ENCODE measurements at regions not wholly inside any gene's neighbourhood (a gene's known extent, or its start where the extent isn't known, plus 50 kb on each side); places are given as distances from the start of the nearest gene placed in this dataset.

DNA sequence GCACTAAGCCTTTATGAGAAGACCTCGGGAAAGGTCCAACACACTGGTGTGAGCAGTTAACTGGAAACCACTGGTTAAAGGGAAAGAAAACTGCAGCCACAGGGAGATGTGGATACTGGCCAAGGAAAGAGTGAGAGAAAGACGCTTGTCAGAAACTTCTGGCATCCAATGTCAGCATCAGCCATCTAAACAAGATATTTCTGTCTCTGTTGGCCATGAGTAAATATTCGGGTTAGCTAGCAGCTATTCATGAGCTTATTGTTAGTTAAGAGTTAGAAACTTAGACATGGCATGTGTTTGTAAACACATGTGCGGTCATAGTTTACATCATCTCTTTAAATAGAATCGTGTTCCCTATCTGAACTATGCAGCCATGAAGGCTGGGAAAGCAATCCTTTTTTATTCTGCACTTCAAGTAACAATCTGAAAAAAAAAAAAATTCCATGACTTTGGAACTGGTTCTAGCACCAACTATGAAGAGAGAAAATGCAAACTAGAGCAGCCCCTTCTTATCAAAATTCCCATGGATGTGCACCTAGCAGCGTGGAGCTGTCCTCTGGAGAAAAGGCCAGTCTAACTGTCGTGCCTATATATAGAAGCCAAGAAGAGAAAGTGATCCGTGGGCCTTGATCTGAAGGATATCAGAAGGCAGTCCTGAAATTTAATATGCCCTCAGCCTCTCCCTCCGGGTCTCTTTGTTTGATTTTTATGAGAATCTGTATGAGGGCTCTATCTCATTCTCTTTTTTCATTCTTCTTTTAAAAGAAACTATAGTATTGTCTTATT lies 84.0 kb upstream of the RFX8 start:
- TF ChIP-seq CTCF (IDR thresholded peaks at IDR 0.05; ENCODE audit: insufficient read depth, low read length, poor library complexity, severe bottlenecking) = no peak
- DNase-seq (ENCODE audit: low read depth) = no peak
- H3K4me3 ChIP-seq (ENCODE audit: low read depth, low read length) = no peak overlapping the region
- no peaks in the 10 kb centered on the region for H3K27me3 ChIP-seq (ENCODE audit: control insufficient read depth, insufficient read depth, low read length)
- no peaks in the 10 kb centered on the region for H3K36me3 ChIP-seq (ENCODE audit: control insufficient read depth, insufficient read depth, low read length)

- no peak for TF ChIP-seq CTCF (IDR thresholded peaks at IDR 0.05; ENCODE audit: insufficient read depth, low read length, poor library complexity, severe bottlenecking)
- H3K4me3 ChIP-seq (ENCODE audit: low read depth, low read length) = no peak overlapping the region
- no peaks in the 10 kb centered on the region for H3K36me3 ChIP-seq (ENCODE audit: control insufficient read depth, insufficient read depth, low read length)
- DNase-seq (ENCODE audit: low read depth) = no peak
- no peaks in the 10 kb centered on the region for H3K27me3 ChIP-seq (ENCODE audit: control insufficient read depth, insufficient read depth, low read length)
These were observed 81.1 kb upstream of the RFX8 start for GRCh38 chr2:101556033-101556459.

DNA sequence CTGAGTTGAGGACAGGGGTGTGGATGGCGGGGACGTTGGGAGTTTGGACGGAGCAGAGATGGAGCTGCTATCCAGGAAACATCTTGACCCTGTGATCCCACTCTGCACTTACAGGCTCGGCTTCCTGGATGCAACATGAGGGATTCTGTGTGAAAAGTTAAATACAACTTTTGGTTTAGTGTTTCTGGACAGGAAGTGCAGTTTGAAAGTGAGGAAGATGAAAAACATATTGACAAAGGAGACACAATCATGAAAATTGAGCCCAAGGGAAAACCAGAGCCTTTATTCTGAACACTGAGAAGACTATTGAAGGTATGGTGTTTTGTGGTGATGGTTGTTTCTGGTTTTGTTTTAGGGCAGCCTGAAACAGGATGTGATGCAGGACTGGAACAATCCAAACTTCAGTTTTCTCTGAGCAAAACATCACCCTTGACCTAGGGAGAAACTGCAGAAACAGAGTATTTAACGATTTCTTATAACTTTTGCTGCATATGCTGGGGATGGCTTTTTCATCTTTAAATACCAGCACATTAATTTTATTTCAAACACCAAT lies 76.5 kb upstream of the RFX8 start:
- no peak for DNase-seq (ENCODE audit: low read depth)
- no peaks in the 10 kb centered on the region for H3K27me3 ChIP-seq (ENCODE audit: control insufficient read depth, insufficient read depth, low read length)
- H3K4me3 ChIP-seq (ENCODE audit: low read depth, low read length) = no peak overlapping the region
- no peaks in the 10 kb centered on the region for H3K36me3 ChIP-seq (ENCODE audit: control insufficient read depth, insufficient read depth, low read length)
- no peak for TF ChIP-seq CTCF (IDR thresholded peaks at IDR 0.05; ENCODE audit: insufficient read depth, low read length, poor library complexity, severe bottlenecking)

GRCh38 chr2:101550555-101550954 lies 75.6 kb upstream of the RFX8 start:
- no peaks in the 10 kb centered on the region for H3K36me3 ChIP-seq (ENCODE audit: control insufficient read depth, insufficient read depth, low read length)
- H3K4me3 ChIP-seq (ENCODE audit: low read depth, low read length) = no peak overlapping the region
- no peaks in the 10 kb centered on the region for H3K27me3 ChIP-seq (ENCODE audit: control insufficient read depth, insufficient read depth, low read length)
- DNase-seq (ENCODE audit: low read depth) = no peak
- TF ChIP-seq CTCF (IDR thresholded peaks at IDR 0.05; ENCODE audit: insufficient read depth, low read length, poor library complexity, severe bottlenecking) = no peak

DNA sequence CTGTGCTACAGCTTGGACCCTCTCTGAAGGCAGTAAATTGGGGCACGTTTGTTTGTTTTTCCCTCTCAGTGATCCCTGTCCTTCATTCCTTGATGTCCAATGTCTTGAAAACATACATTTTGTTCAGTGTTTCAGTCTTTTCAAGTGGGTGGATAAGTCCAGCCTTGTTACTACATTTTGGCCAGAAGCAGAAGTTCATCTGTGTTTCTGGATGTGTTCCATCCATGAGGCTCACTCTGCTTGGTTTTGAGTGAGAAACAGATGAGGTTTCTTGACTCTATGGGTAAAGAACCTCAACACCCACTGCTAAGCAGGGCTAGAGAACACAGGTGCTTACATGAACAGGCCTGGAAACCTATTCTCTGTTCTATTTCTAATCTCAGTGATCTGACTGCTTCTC lies 74.5 kb upstream of the RFX8 start:
- TF ChIP-seq CTCF (IDR thresholded peaks at IDR 0.05; ENCODE audit: insufficient read depth, low read length, poor library complexity, severe bottlenecking) = no peak
- H3K27me3 ChIP-seq (ENCODE audit: control insufficient read depth, insufficient read depth, low read length) = no peaks in the 10 kb centered on the region
- no peak overlapping the region for H3K4me3 ChIP-seq (ENCODE audit: low read depth, low read length)
- H3K36me3 ChIP-seq (ENCODE audit: control insufficient read depth, insufficient read depth, low read length) = no peaks in the 10 kb centered on the region
- DNase-seq (ENCODE audit: low read depth) = no peak

All from kidney epithelial cell (primary cell).